BE2C (cell line): ENCODE measurements at regions not wholly inside any gene's neighbourhood (a gene's known extent, or its start where the extent isn't known, plus 50 kb on each side); places are given as distances from the start of the nearest gene placed in this dataset.

Experiments
- DNase-seq: peaks from one replicate; pipeline ENCODE4 v3.0.0-alpha.2; 2020
- H3K27me3 ChIP-seq: fragments of 250-450 bp; sonication (Bioruptor Pico); 2 replicates; pipeline ENCODE4 v1.5.1; 2020; ENCODE audit warnings: mild to moderate bottlenecking
- H3K36me3 ChIP-seq: fragments of 250-450 bp; sonication (Bioruptor Pico); 2 replicates; pipeline ENCODE4 v1.5.1; 2020; ENCODE audit warnings: mild to moderate bottlenecking
- H3K4me1 ChIP-seq: fragments of 250-450 bp; sonication (Bioruptor Pico); 2 replicates; pipeline ENCODE4 v1.5.1; 2020
- H3K4me3 ChIP-seq: 2 replicates; pipeline ENCODE4 v1.5.1; 2011; ENCODE audit warnings: low read depth, low read length
- H3K9me3 ChIP-seq: fragments of 250-450 bp; sonication (Bioruptor Pico); 2 replicates; pipeline ENCODE4 v1.5.1; 2020
- CTCF ChIP-seq: IDR thresholded peaks from 2 replicates; pipeline ENCODE4 v1.5.1; 2012; ENCODE audit warnings: mild to moderate bottlenecking, low read depth, low read length

DNA sequence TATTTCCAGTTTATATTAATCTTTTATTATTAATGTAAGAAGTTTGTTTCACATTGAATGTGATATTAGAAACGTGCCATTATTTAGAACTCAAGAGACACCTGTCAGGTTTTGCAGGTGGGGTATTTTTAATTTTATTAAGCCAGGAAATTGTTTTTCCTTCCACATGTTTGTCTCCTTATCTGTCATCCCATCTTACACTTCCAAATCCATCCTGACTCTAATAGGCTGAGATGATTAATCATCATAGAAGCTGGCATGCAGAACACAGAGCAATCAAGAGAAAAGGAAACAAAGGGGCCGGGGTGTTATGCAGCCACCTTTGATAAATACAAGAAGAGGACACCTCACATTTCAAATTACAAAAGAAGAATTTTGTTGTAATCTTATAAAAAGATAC lies 506.5 kb downstream of the ISL1 start:
- Histone ChIP-seq H3K36me3 (no peaks in the 10 kb centered on the region), H3K9me3 (no peaks in the 10 kb centered on the region), H3K4me3 (no peak overlapping the region), H3K27me3 (no peaks in the 10 kb centered on the region), H3K4me1 (peaks cover 13% of the 10 kb centered on the region)
- DNase-seq, result no peak
- no peak for TF ChIP-seq CTCF

DNA sequence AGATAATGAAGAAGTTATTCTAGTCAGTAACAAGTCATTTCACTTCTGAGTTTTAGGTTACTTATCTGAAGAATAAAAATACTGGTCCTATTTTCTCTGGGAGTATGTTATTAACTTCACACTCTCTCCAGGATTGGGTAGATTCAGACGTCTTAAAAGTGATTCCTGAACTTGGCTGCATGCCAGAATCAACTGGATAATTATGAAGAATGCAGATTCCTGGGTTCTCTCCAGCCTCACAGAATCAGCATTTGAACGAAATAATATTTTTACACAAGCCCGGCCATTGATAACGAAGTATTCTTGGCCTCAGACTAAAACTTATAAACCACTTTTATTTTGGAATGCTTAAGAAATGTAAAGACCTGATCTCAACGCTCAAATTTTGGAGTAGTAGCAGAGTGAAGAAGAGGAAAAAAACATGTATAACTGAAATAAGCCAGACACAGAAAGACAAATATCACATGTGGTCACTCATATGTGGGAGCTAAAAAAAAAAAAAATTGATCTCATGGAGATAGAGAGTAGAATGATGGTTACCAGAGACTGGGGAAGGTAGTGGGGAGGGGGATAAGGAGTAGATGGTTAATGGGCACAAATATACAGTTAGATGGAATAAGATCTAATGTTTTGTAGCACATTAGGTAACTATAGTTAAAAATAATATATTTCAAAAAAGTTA lies 507.3 kb downstream of the ISL1 start:
- Histone ChIP-seq H3K4me1 (peaks cover 13% of the 10 kb centered on the region), H3K4me3 (no peak overlapping the region), H3K36me3 (no peaks in the 10 kb centered on the region), H3K9me3 (no peaks in the 10 kb centered on the region), H3K27me3 (no peaks in the 10 kb centered on the region)
- TF ChIP-seq CTCF, result no peak
- DNase-seq, result no peak

DNA sequence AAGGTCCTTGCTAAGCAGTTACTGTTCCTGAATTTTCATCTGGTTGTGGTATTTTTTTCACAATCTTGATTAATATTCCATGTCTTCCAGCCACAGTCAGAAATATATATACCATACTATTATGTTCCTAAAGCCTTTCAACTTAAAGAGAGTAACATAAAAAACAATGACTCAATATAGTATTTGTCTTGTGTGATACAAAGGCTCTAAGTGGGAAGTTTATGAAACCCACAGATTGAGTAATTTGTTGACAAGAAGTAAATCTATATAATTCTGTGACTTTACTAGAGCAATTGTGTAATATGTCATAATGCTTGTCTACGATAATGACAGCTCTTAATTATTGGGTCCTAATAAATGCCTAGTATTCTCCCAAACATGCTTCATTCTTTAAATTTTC lies 509.4 kb downstream of the ISL1 start:
- no peaks in the 10 kb centered on the region for H3K9me3 ChIP-seq
- H3K4me3 ChIP-seq, result no peak overlapping the region

DNA sequence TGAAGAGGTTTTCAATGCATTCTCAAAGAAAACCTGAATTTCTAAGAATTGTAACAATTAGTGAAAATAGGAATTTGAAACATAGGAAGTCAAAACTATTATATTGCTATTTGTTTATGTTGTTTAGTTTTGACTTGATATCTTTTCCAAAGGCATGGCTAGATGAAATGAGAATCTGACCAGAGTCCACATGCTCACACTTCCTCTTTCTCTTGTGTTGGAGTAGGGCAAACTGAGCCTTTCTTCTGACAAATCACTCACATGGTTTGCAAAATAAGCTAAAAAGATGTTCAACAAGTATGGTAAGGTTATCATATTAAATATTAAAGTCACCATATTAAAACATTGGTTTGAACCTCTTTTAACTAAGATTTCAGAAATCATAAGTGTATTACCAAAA lies 512.6 kb downstream of the ISL1 start:
- H3K27me3 ChIP-seq, result no peaks in the 10 kb centered on the region
- H3K36me3 ChIP-seq, result no peaks in the 10 kb centered on the region
- no peak for DNase-seq
- no peak overlapping the region for H3K4me3 ChIP-seq
- H3K9me3 ChIP-seq, result no peaks in the 10 kb centered on the region
- TF ChIP-seq CTCF, result no peak
- no peaks in the 10 kb centered on the region; the same call in 1 of the 2 replicates for H3K4me1 ChIP-seq

More for the DNA sequence above, 509.4 kb downstream of the ISL1 start:
- no peak for DNase-seq
- H3K4me1 ChIP-seq, result peaks cover 13% of the 10 kb centered on the region
- TF ChIP-seq CTCF, result no peak
- H3K27me3 ChIP-seq, result no peaks in the 10 kb centered on the region
- no peaks in the 10 kb centered on the region for H3K36me3 ChIP-seq

DNA sequence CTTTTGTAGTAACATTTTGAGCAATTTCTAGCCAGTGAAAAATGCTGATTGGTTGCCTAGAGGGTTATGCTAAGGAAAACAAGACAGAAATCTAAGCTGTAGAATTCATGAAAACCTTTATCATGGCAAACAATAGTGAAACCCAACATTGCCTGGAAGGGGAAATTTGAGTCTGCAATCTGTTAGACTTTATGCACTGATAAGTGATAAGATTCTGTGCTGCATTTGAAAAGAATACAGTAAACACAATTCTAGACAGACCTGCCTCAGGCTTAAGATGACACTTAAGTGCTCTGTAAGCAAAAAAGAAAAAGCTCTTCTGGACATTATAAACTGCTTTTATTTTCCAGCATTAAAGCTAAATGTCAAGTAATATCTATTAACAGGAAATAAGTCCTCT lies 519.3 kb downstream of the ISL1 start:
- Histone ChIP-seq H3K27me3 (no peaks in the 10 kb centered on the region), H3K4me3 (no peak overlapping the region), H3K36me3 (no peaks in the 10 kb centered on the region), H3K4me1 (peaks cover 4% of the 10 kb centered on the region), H3K9me3 (no peaks in the 10 kb centered on the region)
- no peak for DNase-seq
- no peak for TF ChIP-seq CTCF

DNA sequence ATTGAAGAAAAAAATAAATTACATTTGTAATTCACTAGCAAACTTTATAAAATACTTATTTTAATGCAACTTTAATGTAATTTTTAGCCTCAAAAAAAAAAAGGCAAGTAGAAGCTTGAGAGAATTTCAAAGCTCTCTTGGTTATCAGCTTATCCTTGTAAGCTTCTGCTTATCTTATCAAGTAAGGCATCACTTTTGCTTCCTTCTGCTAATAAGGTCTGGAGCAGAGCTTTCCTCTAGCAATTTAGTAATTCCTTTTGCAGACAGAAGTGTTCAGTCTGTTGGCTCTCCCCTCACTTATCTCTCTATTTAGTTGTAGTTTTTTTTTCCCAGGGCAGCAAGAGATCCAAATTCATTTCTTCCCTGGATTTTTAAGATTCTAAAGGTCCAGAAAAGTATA lies 525.0 kb downstream of the ISL1 start:
- Histone ChIP-seq H3K9me3 (no peaks in the 10 kb centered on the region), H3K4me1 (peaks cover 7% of the 10 kb centered on the region), H3K4me3 (no peak overlapping the region), H3K27me3 (no peaks in the 10 kb centered on the region), H3K36me3 (no peaks in the 10 kb centered on the region)
- TF ChIP-seq CTCF, result no peak
- DNase-seq, result no peak
